WTC11 (cell line): ENCODE measurements at regions not wholly inside any gene's neighbourhood (a gene's known extent, or its start where the extent isn't known, plus 50 kb on each side); places are given as distances from the start of the nearest gene placed in this dataset.

Experiments used
- ARID4B ChIP-seq: sonication (generic); formaldehyde crosslinking; IDR thresholded peaks from 2 replicates; pipeline ENCODE4 v1.8.0; 2023; ENCODE audit warnings: missing genetic modification reagents, mild to moderate bottlenecking, borderline replicate concordance
- CREB1 ChIP-seq: sonication (generic); formaldehyde crosslinking; IDR thresholded peaks from 2 replicates; pipeline ENCODE4 v1.8.0; 2023; ENCODE audit warnings: mild to moderate bottlenecking, missing genetic modification reagents
- CTCF ChIP-seq: fragments of 200-600 bp; IDR thresholded peaks from 2 replicates; pipeline ENCODE4 v1.8.0; 2022; ENCODE audit warnings: antibody characterized with exemption
- FOXK1 ChIP-seq: sonication (generic); formaldehyde crosslinking; IDR thresholded peaks from 2 replicates; pipeline ENCODE4 v1.8.0; 2022; ENCODE audit warnings: mild to moderate bottlenecking, moderate library complexity, missing genetic modification reagents
- RELA ChIP-seq: sonication (generic); formaldehyde crosslinking; IDR thresholded peaks from 2 replicates; pipeline ENCODE4 v1.8.1; 2022; ENCODE audit warnings: missing genetic modification reagents, mild to moderate bottlenecking, borderline replicate concordance
- SP1 ChIP-seq: sonication (generic); formaldehyde crosslinking; conservative IDR thresholded peaks from 2 replicates; pipeline ENCODE4 v1.8.1; 2022; ENCODE audit warnings: missing genetic modification reagents
- USF1 ChIP-seq: sonication (generic); formaldehyde crosslinking; IDR thresholded peaks from 2 replicates; pipeline ENCODE4 v1.8.0; 2022; ENCODE audit warnings: mild to moderate bottlenecking, missing genetic modification reagents
- ZNF263 ChIP-seq: sonication (generic); formaldehyde crosslinking; IDR thresholded peaks from 2 replicates; pipeline ENCODE4 v1.8.1; 2022; ENCODE audit warnings: low read depth, mild to moderate bottlenecking, moderate library complexity, missing genetic modification reagents
- TF ChIP-seq, protein P1 (sequence below): sonication (generic); formaldehyde crosslinking; IDR thresholded peaks from 2 replicates; pipeline ENCODE4 v1.8.1; 2022; ENCODE audit warnings: low read depth, mild to moderate bottlenecking, moderate library complexity, missing genetic modification reagents, borderline replicate concordance

- TF ChIP-seq CTCF = no peak
- no peak for TF ChIP-seq ARID4B (CRISPR knock-in tag)
- no peak for TF ChIP-seq SP1 (CRISPR knock-in tag)
- no peak for TF ChIP-seq ZNF263 (CRISPR knock-in tag)
- TF ChIP-seq USF1 (CRISPR knock-in tag) = no peak
- no peak for TF ChIP-seq RELA (CRISPR knock-in tag)
- no peak for TF ChIP-seq CREB1 (CRISPR knock-in tag)
- TF ChIP-seq FOXK1 = no peak
- TF ChIP-seq, protein P1, sequence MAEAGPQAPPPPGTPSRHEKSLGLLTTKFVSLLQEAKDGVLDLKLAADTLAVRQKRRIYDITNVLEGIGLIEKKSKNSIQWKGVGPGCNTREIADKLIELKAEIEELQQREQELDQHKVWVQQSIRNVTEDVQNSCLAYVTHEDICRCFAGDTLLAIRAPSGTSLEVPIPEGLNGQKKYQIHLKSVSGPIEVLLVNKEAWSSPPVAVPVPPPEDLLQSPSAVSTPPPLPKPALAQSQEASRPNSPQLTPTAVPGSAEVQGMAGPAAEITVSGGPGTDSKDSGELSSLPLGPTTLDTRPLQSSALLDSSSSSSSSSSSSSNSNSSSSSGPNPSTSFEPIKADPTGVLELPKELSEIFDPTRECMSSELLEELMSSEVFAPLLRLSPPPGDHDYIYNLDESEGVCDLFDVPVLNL = no peak
These were observed 403.2 kb downstream of the RPS24 start for GRCh38 chr10:78436706-78437406.
